ENCODE measurements at regions not wholly inside any gene's neighbourhood (a gene's known extent, or its start where the extent isn't known, plus 50 kb on each side); places are given as distances from the start of the nearest gene placed in this dataset.

DNA sequence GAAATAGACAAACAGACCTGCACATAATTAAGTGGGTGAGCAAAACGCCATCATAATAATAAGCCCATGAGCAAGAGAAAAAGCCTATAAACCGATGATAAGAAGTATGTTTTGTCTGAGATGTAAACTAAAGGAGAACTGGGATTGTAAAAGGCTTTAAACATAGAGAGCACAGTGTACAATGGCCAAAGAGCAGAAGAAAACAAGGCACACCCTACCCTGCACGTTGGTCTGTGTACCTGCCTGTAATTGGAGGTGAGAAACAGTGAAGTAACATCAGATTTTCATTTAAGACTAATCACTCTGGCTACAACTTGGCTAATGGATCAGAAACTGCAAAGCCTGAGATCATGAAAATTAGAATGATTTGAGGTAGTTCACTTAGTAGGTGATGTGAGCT is 1094.7 kb upstream of the GYPC start:
- TF ChIP-seq, protein P1, sequence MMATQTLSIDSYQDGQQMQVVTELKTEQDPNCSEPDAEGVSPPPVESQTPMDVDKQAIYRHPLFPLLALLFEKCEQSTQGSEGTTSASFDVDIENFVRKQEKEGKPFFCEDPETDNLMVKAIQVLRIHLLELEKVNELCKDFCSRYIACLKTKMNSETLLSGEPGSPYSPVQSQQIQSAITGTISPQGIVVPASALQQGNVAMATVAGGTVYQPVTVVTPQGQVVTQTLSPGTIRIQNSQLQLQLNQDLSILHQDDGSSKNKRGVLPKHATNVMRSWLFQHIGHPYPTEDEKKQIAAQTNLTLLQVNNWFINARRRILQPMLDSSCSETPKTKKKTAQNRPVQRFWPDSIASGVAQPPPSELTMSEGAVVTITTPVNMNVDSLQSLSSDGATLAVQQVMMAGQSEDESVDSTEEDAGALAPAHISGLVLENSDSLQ (IDR thresholded peaks at IDR 0.05) = no peak
- TF ChIP-seq SUZ12 (IDR thresholded peaks at IDR 0.05) (no peak), HDGF (IDR thresholded peaks at IDR 0.05; ENCODE audit: borderline replicate concordance) (no peak), ARNT (IDR thresholded peaks at IDR 0.05) (no peak), BHLHE40 (IDR thresholded peaks at IDR 0.05; ENCODE audit: borderline replicate concordance) (no peak)

Data from HEK293T (cell line).